H9 (cell line): ENCODE measurements at regions not wholly inside any gene's neighbourhood (a gene's known extent, or its start where the extent isn't known, plus 50 kb on each side); places are given as distances from the start of the nearest gene placed in this dataset.

Experiments used
- DNase-seq: peaks from one replicate; pipeline ENCODE4 v3.0.0-alpha.2; 2017
- H2AFZ ChIP-seq: one replicate; pipeline ENCODE4 v1.6.1; 2013; ENCODE audit warnings: mild to moderate bottlenecking, low read length, control low read depth, moderate library complexity
- H2AK5ac ChIP-seq: 2 replicates; pipeline ENCODE4 v1.6.1; 2013; ENCODE audit warnings: low read length, control low read depth, mixed read lengths; ENCODE audit not compliant: insufficient read length
- H2BK120ac ChIP-seq: one replicate; pipeline ENCODE4 v1.6.1; 2013; ENCODE audit warnings: low read depth, mild to moderate bottlenecking, low read length, control low read depth, inconsistent platforms; ENCODE audit not compliant: poor library complexity, severe bottlenecking
- H2BK12ac ChIP-seq: 2 replicates; pipeline ENCODE4 v1.6.1; 2013; ENCODE audit warnings: low read length, control low read depth, mixed read lengths, low read depth; ENCODE audit not compliant: insufficient read length
- H2BK15ac ChIP-seq: 2 replicates; pipeline ENCODE4 v1.6.1; 2013; ENCODE audit warnings: low read depth, low read length, control low read depth
- H2BK20ac ChIP-seq: one replicate; pipeline ENCODE4 v1.6.1; 2013; ENCODE audit warnings: low read depth, mild to moderate bottlenecking, low read length, control low read depth, inconsistent platforms; ENCODE audit not compliant: poor library complexity, severe bottlenecking
- H2BK5ac ChIP-seq: 2 replicates; pipeline ENCODE4 v1.6.1; 2013; ENCODE audit warnings: low read length, control low read depth, mixed read lengths; ENCODE audit not compliant: insufficient read length
- H3K14ac ChIP-seq: 2 replicates; pipeline ENCODE4 v1.6.1; 2013; ENCODE audit warnings: low read length, control low read depth; ENCODE audit not compliant: insufficient read depth
- H3K18ac ChIP-seq: 2 replicates; pipeline ENCODE4 v1.6.1; 2013; ENCODE audit warnings: low read depth, mild to moderate bottlenecking, mixed read lengths, low read length, control low read depth; ENCODE audit not compliant: insufficient read length
- H3K23ac ChIP-seq: 2 replicates; pipeline ENCODE4 v1.6.1; 2013; ENCODE audit warnings: low read length, control low read depth, mixed read lengths, low read depth; ENCODE audit not compliant: insufficient read length
- H3K23me2 ChIP-seq: 2 replicates; pipeline ENCODE4 v1.6.1; 2013; ENCODE audit warnings: low read depth, mild to moderate bottlenecking, mixed read lengths, low read length, control low read depth; ENCODE audit not compliant: insufficient read length, poor library complexity, severe bottlenecking
- H3K27ac ChIP-seq: 2 replicates; pipeline ENCODE4 v1.5.1; 2013; ENCODE audit warnings: low read length, control low read depth, mixed read lengths, low read depth; ENCODE audit not compliant: insufficient read length
- H3K27me3 ChIP-seq: 2 replicates; pipeline ENCODE4 v1.6.1; 2013; ENCODE audit warnings: low read length, control low read depth, inconsistent platforms; ENCODE audit not compliant: insufficient read depth
- H3K4ac ChIP-seq: 2 replicates; pipeline ENCODE4 v1.6.1; 2013; ENCODE audit warnings: low read depth, mild to moderate bottlenecking, control low read depth, inconsistent platforms, low read length, moderate library complexity
- H3K4me1 ChIP-seq: 2 replicates; pipeline ENCODE4 v1.6.1; 2013; ENCODE audit warnings: low read length, control low read depth, inconsistent platforms; ENCODE audit not compliant: insufficient read depth
- H3K4me2 ChIP-seq: 2 replicates; pipeline ENCODE4 v1.6.1; 2013; ENCODE audit warnings: low read length, control low read depth, mixed read lengths; ENCODE audit not compliant: insufficient read length, insufficient read depth
- H3K56ac ChIP-seq: 2 replicates; pipeline ENCODE4 v1.6.1; 2013; ENCODE audit warnings: low read depth, mild to moderate bottlenecking, mixed read lengths, low read length, control low read depth; ENCODE audit not compliant: insufficient read length
- H3K79me1 ChIP-seq: 2 replicates; pipeline ENCODE4 v1.6.1; 2013; ENCODE audit warnings: low read depth, mild to moderate bottlenecking, moderate library complexity, low read length, control low read depth, inconsistent platforms; ENCODE audit not compliant: insufficient read depth, poor library complexity, severe bottlenecking
- H3K79me2 ChIP-seq: 2 replicates; pipeline ENCODE4 v1.6.1; 2013; ENCODE audit warnings: low read length, control low read depth, inconsistent platforms; ENCODE audit not compliant: insufficient read depth
- H3K9ac ChIP-seq: 2 replicates; pipeline ENCODE4 v1.6.1; 2013; ENCODE audit warnings: low read length, control low read depth, mixed read lengths; ENCODE audit not compliant: insufficient read length; ENCODE audit errors: extremely low read depth
- H3K9me3 ChIP-seq: one replicate; pipeline ENCODE4 v1.6.1; 2013; ENCODE audit warnings: low read depth, low read length, inconsistent platforms; ENCODE audit not compliant: control insufficient read depth
- H3T11ph ChIP-seq: one replicate; pipeline ENCODE4 v1.6.1; 2013; ENCODE audit warnings: mild to moderate bottlenecking, low read length, control low read depth, inconsistent platforms
- H4K20me1 ChIP-seq: one replicate; pipeline ENCODE4 v1.6.1; 2013; ENCODE audit not compliant: control insufficient read depth, insufficient read length, insufficient read depth
- H4K5ac ChIP-seq: 2 replicates; pipeline ENCODE4 v1.6.1; 2013; ENCODE audit warnings: low read depth, mild to moderate bottlenecking, mixed read lengths, low read length, control low read depth; ENCODE audit not compliant: insufficient read length
- H4K8ac ChIP-seq: replicated peaks from 2 replicates; pipeline ENCODE4 v1.6.1; 2013; ENCODE audit warnings: low read length, control low read depth, mixed read lengths, low read depth; ENCODE audit not compliant: insufficient read length
- H4K91ac ChIP-seq: 2 replicates; pipeline ENCODE4 v1.6.1; 2013; ENCODE audit warnings: low read depth, mild to moderate bottlenecking, moderate library complexity, mixed read lengths, low read length, control low read depth; ENCODE audit not compliant: insufficient read length
- H3K27ac Mint-ChIP-seq, 3 experiments: 2 replicates in 2 of 3; 3 replicates in 1 of 3; pipeline ENCODE4 v1.8.0; 2020 to 2021; ENCODE audit warnings: mixed read lengths in 3 of 3, mild to moderate bottlenecking in 1 of 3, moderate library complexity in 1 of 3
- H3K27me3 Mint-ChIP-seq: 2 replicates; pipeline ENCODE4 v1.8.0; 2021; ENCODE audit warnings: low read depth, mild to moderate bottlenecking, moderate library complexity, mixed read lengths
- H3K36me3 Mint-ChIP-seq, 3 experiments: 2 replicates in 2 of 3; 3 replicates in 1 of 3; pipeline ENCODE4 v1.8.0; 2020 to 2021; ENCODE audit warnings: low read depth in 3 of 3, mixed read lengths in 3 of 3; ENCODE audit not compliant: insufficient read depth in 1 of 3
- H3K4me1 Mint-ChIP-seq, 2 experiments: 2 replicates each; pipeline ENCODE4 v1.8.0; 2020; ENCODE audit warnings: mixed read lengths in 2 of 2
- H3K4me3 Mint-ChIP-seq, 2 experiments: 2 replicates in 1 of 2; 3 replicates in 1 of 2; pipeline ENCODE4 v1.8.0; 2020 to 2021; ENCODE audit warnings: mild to moderate bottlenecking in 2 of 2, mixed read lengths in 2 of 2, moderate library complexity in 1 of 2
- H3K9me3 Mint-ChIP-seq, 2 experiments: 2 replicates in 1 of 2; 3 replicates in 1 of 2; pipeline ENCODE4 v1.8.0; 2020; ENCODE audit warnings: mild to moderate bottlenecking in 2 of 2, mixed read lengths in 2 of 2, moderate library complexity in 1 of 2
- WGBS: extraction: QIAGEN DNeasy Blood & Tissue Kit; methylation state at CpG from one replicate; pipeline ENCODE4 v1.1.7; 2013; ENCODE audit warnings: missing lambda C conversion rate, low lambda C conversion rate, mixed read lengths; ENCODE audit not compliant: insufficient read length; ENCODE audit errors: extremely low coverage; 5-methylcytosine and 5-hydroxymethylcytosine counted together
- TF ChIP-seq, protein P1 (sequence below): fragments of 200-600 bp; sonication (generic); conservative IDR thresholded peaks from 3 replicates; pipeline ENCODE4 v1.8.0; 2021; ENCODE audit warnings: antibody characterized with exemption, mild to moderate bottlenecking

DNA sequence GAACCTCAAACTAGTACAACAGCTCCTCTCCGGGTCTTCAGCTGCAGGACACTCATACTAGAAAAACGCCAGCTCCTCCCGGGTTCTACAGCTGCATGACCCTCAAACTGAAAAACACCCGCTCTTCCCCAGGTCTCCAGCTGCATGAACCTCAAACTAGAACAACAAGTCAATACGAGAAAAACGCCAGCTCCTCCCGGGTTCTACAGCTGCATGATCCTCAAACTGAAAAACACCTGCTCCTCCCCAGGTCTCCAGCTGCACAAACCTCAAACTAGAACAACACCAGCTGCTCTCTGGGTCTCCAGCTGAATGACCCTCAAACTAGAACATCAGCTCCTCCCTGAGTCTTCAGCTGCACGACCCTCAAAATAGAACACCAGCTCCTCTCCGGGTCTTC lies 315.0 kb upstream of the TFPI start:
- WGBS, result no CpG with 5 or more reads among the region's 9 CpGs
- H3K56ac ChIP-seq, result no peak overlapping the region
- no peak overlapping the region for H3T11ph ChIP-seq
- H4K8ac ChIP-seq, result no peak overlapping the region
- no peak overlapping the region for H2BK15ac ChIP-seq
- no peak overlapping the region for H3K18ac ChIP-seq
- no peak overlapping the region for H4K91ac ChIP-seq
- no peak overlapping the region for H3K4me3 Mint-ChIP-seq
- H3K27ac Mint-ChIP-seq, result no peak overlapping the region; a peak in 1 of 7 replicates
- peaks cover 31 to 38% of the 10 kb centered on the region in 2 experiments for H3K9me3 Mint-ChIP-seq
- TF ChIP-seq, protein P1, sequence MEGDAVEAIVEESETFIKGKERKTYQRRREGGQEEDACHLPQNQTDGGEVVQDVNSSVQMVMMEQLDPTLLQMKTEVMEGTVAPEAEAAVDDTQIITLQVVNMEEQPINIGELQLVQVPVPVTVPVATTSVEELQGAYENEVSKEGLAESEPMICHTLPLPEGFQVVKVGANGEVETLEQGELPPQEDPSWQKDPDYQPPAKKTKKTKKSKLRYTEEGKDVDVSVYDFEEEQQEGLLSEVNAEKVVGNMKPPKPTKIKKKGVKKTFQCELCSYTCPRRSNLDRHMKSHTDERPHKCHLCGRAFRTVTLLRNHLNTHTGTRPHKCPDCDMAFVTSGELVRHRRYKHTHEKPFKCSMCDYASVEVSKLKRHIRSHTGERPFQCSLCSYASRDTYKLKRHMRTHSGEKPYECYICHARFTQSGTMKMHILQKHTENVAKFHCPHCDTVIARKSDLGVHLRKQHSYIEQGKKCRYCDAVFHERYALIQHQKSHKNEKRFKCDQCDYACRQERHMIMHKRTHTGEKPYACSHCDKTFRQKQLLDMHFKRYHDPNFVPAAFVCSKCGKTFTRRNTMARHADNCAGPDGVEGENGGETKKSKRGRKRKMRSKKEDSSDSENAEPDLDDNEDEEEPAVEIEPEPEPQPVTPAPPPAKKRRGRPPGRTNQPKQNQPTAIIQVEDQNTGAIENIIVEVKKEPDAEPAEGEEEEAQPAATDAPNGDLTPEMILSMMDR, result no peak
- no peaks in the 10 kb centered on the region for H3K4me1 ChIP-seq
- H4K20me1 ChIP-seq, result no peaks in the 10 kb centered on the region
- H3K9me3 ChIP-seq, result no peaks in the 10 kb centered on the region
- H2AFZ ChIP-seq, result no peak overlapping the region
- no peak overlapping the region for H3K27ac ChIP-seq
- H3K27me3 Mint-ChIP-seq, result peaks cover 3% of the 10 kb centered on the region
- DNase-seq, result no peak
- no peak overlapping the region for H3K4me2 ChIP-seq
- H3K23me2 ChIP-seq, result no peaks in the 10 kb centered on the region
- H3K79me1 ChIP-seq, result no peaks in the 10 kb centered on the region
- H3K36me3 Mint-ChIP-seq, result peaks cover 27 to 40% (median 40%) of the 10 kb centered on the region in 3 experiments
- H3K4me1 Mint-ChIP-seq, result no peaks in the 10 kb centered on the region
- no peak overlapping the region for H2BK20ac ChIP-seq
- no peak overlapping the region for H2BK12ac ChIP-seq
- no peaks in the 10 kb centered on the region for H3K79me2 ChIP-seq
- H3K23ac ChIP-seq, result no peak overlapping the region
- no peak overlapping the region for H2BK5ac ChIP-seq
- H2BK120ac ChIP-seq, result no peak overlapping the region
- H3K4ac ChIP-seq, result no peak overlapping the region
- no peak overlapping the region for H3K9ac ChIP-seq
- no peak overlapping the region for H4K5ac ChIP-seq
- no peak overlapping the region for H3K14ac ChIP-seq
- no peak overlapping the region for H2AK5ac ChIP-seq
- no peaks in the 10 kb centered on the region for H3K27me3 ChIP-seq
